Keratinocyte (primary cell): ENCODE measurements at regions not wholly inside any gene's neighbourhood (a gene's known extent, or its start where the extent isn't known, plus 50 kb on each side); places are given as distances from the start of the nearest gene placed in this dataset.

Experiments used
- DNase-seq: peaks from one replicate; pipeline ENCODE4 v3.0.0-alpha.2; 2011; ENCODE audit warnings: low read depth, missing footprints, low spot score
- FAIRE-seq: peaks from 2 replicates; lab custom pipeline; 2011; peaks lifted over from hg19 to GRCh38; lab: Jason Lieb, UNC
- H2AFZ ChIP-seq: 2 replicates; pipeline ENCODE4 v1.6.0; 2012; ENCODE audit warnings: low read length, control low read depth, inconsistent platforms; ENCODE audit not compliant: control insufficient read depth
- H3K27ac ChIP-seq: 2 replicates; pipeline ENCODE4 v1.5.1; 2011; ENCODE audit warnings: low read length; ENCODE audit not compliant: control insufficient read depth, insufficient read depth
- H3K27me3 ChIP-seq: 3 replicates; pipeline ENCODE4 v1.6.0; 2011; ENCODE audit warnings: low read length; ENCODE audit not compliant: control insufficient read depth, insufficient read depth; ENCODE audit errors: extremely low read depth
- H3K36me3 ChIP-seq, 2 experiments: 2 replicates in 1 of 2; 3 replicates in 1 of 2; pipeline ENCODE4 v1.5.1; 2011; ENCODE audit warnings: low read length in 2 of 2, mild to moderate bottlenecking in 1 of 2; ENCODE audit not compliant: control insufficient read depth in 2 of 2, insufficient read depth in 2 of 2; ENCODE audit errors: extremely low read depth in 1 of 2
- H3K4me1 ChIP-seq: 3 replicates; pipeline ENCODE4 v1.5.1; 2011; ENCODE audit warnings: low read length; ENCODE audit not compliant: control insufficient read depth, insufficient read depth; ENCODE audit errors: extremely low read depth
- H3K4me2 ChIP-seq: 3 replicates; pipeline ENCODE4 v1.6.0; 2011; ENCODE audit warnings: low read depth, low read length; ENCODE audit not compliant: control insufficient read depth, insufficient read depth; ENCODE audit errors: extremely low read depth
- H3K4me3 ChIP-seq, 3 experiments: fragments of 200-600 bp in 1 of 3; sonication (generic) in 1 of 3; 2 replicates in 2 of 3; 3 replicates in 1 of 3; pipeline ENCODE4 v1.5.1; 2011 to 2016; ENCODE audit warnings: low read length in 3 of 3, mild to moderate bottlenecking in 3 of 3, control low read depth in 2 of 3, inconsistent platforms in 1 of 3, low read depth in 1 of 3, mixed read lengths in 1 of 3, mixed run types in 1 of 3, moderate library complexity in 1 of 3; ENCODE audit not compliant: control insufficient read depth in 2 of 3, insufficient read depth in 2 of 3; ENCODE audit errors: extremely low read depth in 1 of 3
- H3K79me2 ChIP-seq: 2 replicates; pipeline ENCODE4 v1.6.0; 2012; ENCODE audit warnings: low read length; ENCODE audit not compliant: control insufficient read depth, insufficient read depth
- H3K9ac ChIP-seq: 3 replicates; pipeline ENCODE4 v1.6.0; 2011; ENCODE audit warnings: low read length; ENCODE audit not compliant: control insufficient read depth, insufficient read depth; ENCODE audit errors: extremely low read depth
- H3K9me1 ChIP-seq: 3 replicates; pipeline ENCODE4 v1.6.0; 2011; ENCODE audit warnings: low read length; ENCODE audit not compliant: control insufficient read depth, insufficient read depth; ENCODE audit errors: extremely low read depth
- H3K9me3 ChIP-seq: 2 replicates; pipeline ENCODE4 v1.5.1; 2012; ENCODE audit warnings: low read depth, low read length; ENCODE audit not compliant: control insufficient read depth
- H4K20me1 ChIP-seq: 3 replicates; pipeline ENCODE4 v1.6.0; 2011; ENCODE audit warnings: low read length; ENCODE audit not compliant: control insufficient read depth, insufficient read depth; ENCODE audit errors: extremely low read depth
- EZH2 ChIP-seq: IDR thresholded peaks from one replicate; pipeline ENCODE4 v1.6.1; 2012; ENCODE audit warnings: inconsistent platforms, mild to moderate bottlenecking, low read length, moderate library complexity
- dilution Hi-C: fragments of 300-500 bp; cut with MboI; formaldehyde crosslinking; loops from one replicate; pipeline ENCODE4 v1.7.0; 2020; ENCODE audit warnings: low sequenced_read_pairs; ENCODE audit not compliant: extremely low pct_ligation_motif_present
- TF ChIP-seq, protein P1 (sequence below), 3 experiments: IDR thresholded peaks in 1 of 3; conservative IDR thresholded peaks in 1 of 3; optimal IDR thresholded peaks in 1 of 3; 2 replicates in 2 of 3; 3 replicates in 1 of 3; pipeline versions ENCODE3 to v1.5.1; 2011; ENCODE audit warnings: low read length in 3 of 3, mild to moderate bottlenecking in 3 of 3, moderate library complexity in 2 of 3, control low read depth in 1 of 3, inconsistent platforms in 1 of 3; ENCODE audit not compliant: insufficient read depth in 2 of 3; ENCODE audit errors: extremely low read depth in 1 of 3

- Histone ChIP-seq H3K27ac (no peak overlapping the region), H3K9ac (no peak overlapping the region), H3K4me2 (no peak overlapping the region), H3K9me3 (no peaks in the 10 kb centered on the region), H4K20me1 (no peaks in the 10 kb centered on the region), H3K9me1 (no peaks in the 10 kb centered on the region), H3K4me3 (no peak overlapping the region), H3K36me3 (no peaks in the 10 kb centered on the region), H3K79me2 (no peaks in the 10 kb centered on the region), H2AFZ (no peak overlapping the region), H3K4me1 (no peaks in the 10 kb centered on the region), H3K27me3 (no peaks in the 10 kb centered on the region)
- FAIRE-seq (no peak), DNase-seq (no peak)
- TF ChIP-seq, protein P1, sequence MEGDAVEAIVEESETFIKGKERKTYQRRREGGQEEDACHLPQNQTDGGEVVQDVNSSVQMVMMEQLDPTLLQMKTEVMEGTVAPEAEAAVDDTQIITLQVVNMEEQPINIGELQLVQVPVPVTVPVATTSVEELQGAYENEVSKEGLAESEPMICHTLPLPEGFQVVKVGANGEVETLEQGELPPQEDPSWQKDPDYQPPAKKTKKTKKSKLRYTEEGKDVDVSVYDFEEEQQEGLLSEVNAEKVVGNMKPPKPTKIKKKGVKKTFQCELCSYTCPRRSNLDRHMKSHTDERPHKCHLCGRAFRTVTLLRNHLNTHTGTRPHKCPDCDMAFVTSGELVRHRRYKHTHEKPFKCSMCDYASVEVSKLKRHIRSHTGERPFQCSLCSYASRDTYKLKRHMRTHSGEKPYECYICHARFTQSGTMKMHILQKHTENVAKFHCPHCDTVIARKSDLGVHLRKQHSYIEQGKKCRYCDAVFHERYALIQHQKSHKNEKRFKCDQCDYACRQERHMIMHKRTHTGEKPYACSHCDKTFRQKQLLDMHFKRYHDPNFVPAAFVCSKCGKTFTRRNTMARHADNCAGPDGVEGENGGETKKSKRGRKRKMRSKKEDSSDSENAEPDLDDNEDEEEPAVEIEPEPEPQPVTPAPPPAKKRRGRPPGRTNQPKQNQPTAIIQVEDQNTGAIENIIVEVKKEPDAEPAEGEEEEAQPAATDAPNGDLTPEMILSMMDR (optimal IDR thresholded peaks at IDR 0.05 in 1 of 3, IDR thresholded peaks at IDR 0.05 in 1 of 3, conservative IDR thresholded peaks at IDR 0.05 in 1 of 3; ENCODE audit: extremely low read depth in 1 of 3, insufficient read depth in 2 of 3, low read length in 3 of 3) = no peak
- TF ChIP-seq EZH2 = no peak
- dilution Hi-C loops = no loop called here
Measured at GRCh38 chr2:107111623-107112022, 225.7 kb upstream of the ST6GAL2 start.

- H3K27me3 ChIP-seq = no peaks in the 10 kb centered on the region
- no peak overlapping the region for H3K9ac ChIP-seq
- H3K4me1 ChIP-seq = no peaks in the 10 kb centered on the region
- no peaks in the 10 kb centered on the region for H4K20me1 ChIP-seq
- no peak overlapping the region for H3K27ac ChIP-seq
- FAIRE-seq = no peak
- no peaks in the 10 kb centered on the region for H3K79me2 ChIP-seq
- H3K4me3 ChIP-seq = no peak overlapping the region
- no peak for DNase-seq
- TF ChIP-seq, protein P1 (optimal IDR thresholded peaks at IDR 0.05 in 1 of 3, IDR thresholded peaks at IDR 0.05 in 1 of 3, conservative IDR thresholded peaks at IDR 0.05 in 1 of 3; ENCODE audit: extremely low read depth in 1 of 3, insufficient read depth in 2 of 3, low read length in 3 of 3) = no peak
- TF ChIP-seq EZH2 = no peak
- H3K9me3 ChIP-seq = no peaks in the 10 kb centered on the region
- H3K36me3 ChIP-seq = no peaks in the 10 kb centered on the region
- no peaks in the 10 kb centered on the region for H3K9me1 ChIP-seq
- dilution Hi-C loops = no loop called here
- H3K4me2 ChIP-seq = no peak overlapping the region
- H2AFZ ChIP-seq = no peak overlapping the region
Measured at GRCh38 chr2:107112561-107112960, 226.6 kb upstream of the ST6GAL2 start.
